ENCODE measurements at regions not wholly inside any gene's neighbourhood (a gene's known extent, or its start where the extent isn't known, plus 50 kb on each side); places are given as distances from the start of the nearest gene placed in this dataset.
"Not testable (repeated sequence)": the region's sequence is repeated elsewhere in the genome, so short reads cannot be mapped to it uniquely, and the experiment has no call there.

DNA sequence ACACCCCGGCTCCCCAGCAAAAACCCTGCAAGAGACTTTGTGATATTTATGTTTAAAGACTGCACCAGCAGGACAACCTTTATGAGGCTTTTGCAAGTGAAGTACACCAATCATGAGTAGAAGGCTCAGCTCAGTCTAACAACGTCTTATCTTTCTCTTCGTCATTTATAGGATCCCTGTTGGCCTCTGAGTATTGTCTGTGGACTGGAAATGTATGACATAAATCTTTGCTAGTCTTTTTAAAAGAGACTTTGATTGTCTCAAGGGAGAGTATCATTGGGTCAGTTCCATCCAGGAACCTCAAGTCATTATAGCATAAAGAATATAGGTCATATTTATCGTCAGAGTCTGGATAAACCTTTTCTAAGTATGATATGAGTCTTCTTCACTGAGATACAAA lies 505.0 kb upstream of the SOX9 start:
- no peaks in the 10 kb centered on the region for H3K9me2 ChIP-seq (ENCODE audit: low read depth, low read length)
- no peaks in the 10 kb centered on the region for H3K4me1 ChIP-seq (ENCODE audit: insufficient read depth, low read length, severe bottlenecking)
- no peak overlapping the region for H3K27ac ChIP-seq (ENCODE audit: low read depth, low read length, poor library complexity, severe bottlenecking)
- no peaks in the 10 kb centered on the region for H3K9me3 ChIP-seq (ENCODE audit: low read length)
- no peak overlapping the region for H3K4me3 ChIP-seq (ENCODE audit: low read depth, low read length, poor library complexity, severe bottlenecking)
- no peaks in the 10 kb centered on the region for H3K27me3 ChIP-seq (ENCODE audit: insufficient read depth, low read length)
- H3K79me2 ChIP-seq (ENCODE audit: insufficient read depth, low read length): no peaks in the 10 kb centered on the region
- no peak overlapping the region for H3K4me2 ChIP-seq (ENCODE audit: low read length)
- no peaks in the 10 kb centered on the region for H3K36me3 ChIP-seq (ENCODE audit: insufficient read depth, low read length)
- no peak overlapping the region for H2AFZ ChIP-seq (ENCODE audit: low read length)
- TF ChIP-seq EZH2 (IDR thresholded peaks at IDR 0.05; ENCODE audit: borderline replicate concordance, low read length): no peak
- TF ChIP-seq, protein P1, sequence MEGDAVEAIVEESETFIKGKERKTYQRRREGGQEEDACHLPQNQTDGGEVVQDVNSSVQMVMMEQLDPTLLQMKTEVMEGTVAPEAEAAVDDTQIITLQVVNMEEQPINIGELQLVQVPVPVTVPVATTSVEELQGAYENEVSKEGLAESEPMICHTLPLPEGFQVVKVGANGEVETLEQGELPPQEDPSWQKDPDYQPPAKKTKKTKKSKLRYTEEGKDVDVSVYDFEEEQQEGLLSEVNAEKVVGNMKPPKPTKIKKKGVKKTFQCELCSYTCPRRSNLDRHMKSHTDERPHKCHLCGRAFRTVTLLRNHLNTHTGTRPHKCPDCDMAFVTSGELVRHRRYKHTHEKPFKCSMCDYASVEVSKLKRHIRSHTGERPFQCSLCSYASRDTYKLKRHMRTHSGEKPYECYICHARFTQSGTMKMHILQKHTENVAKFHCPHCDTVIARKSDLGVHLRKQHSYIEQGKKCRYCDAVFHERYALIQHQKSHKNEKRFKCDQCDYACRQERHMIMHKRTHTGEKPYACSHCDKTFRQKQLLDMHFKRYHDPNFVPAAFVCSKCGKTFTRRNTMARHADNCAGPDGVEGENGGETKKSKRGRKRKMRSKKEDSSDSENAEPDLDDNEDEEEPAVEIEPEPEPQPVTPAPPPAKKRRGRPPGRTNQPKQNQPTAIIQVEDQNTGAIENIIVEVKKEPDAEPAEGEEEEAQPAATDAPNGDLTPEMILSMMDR (IDR thresholded peaks at IDR 0.05; ENCODE audit: low read length): no peak
- no peaks in the 10 kb centered on the region for H4K20me1 ChIP-seq (ENCODE audit: insufficient read depth, low read length)
- no peaks in the 10 kb centered on the region for H3F3A ChIP-seq (ENCODE audit: insufficient read depth, low read length)
- H3K9ac ChIP-seq (ENCODE audit: low read length): no peak overlapping the region

DNA sequence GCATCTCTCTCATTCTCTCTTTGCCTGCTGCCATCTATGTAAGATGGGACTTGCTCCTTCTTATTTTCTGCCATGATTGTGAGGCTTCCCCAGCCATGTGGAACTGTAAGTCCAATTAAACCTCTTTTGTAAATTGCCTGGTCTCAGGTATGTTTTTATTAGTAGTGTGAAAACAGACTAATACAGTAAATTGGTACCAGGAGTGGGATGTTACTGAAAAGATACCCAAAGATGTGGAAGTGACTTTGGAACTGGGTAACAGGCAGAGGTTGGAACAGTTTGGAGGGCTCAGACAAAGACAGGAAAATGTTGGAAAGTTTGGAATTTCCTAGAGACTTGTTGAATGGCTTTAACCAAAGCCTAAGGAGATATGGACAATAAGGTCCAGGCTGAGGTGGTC lies 503.1 kb upstream of the SOX9 start:
- not testable (repeated sequence) for H3K36me3 ChIP-seq (ENCODE audit: insufficient read depth, low read length); H3K4me3 ChIP-seq (ENCODE audit: low read depth, low read length, poor library complexity, severe bottlenecking); H3K4me2 ChIP-seq (ENCODE audit: low read length); H3K79me2 ChIP-seq (ENCODE audit: insufficient read depth, low read length); H3K9ac ChIP-seq (ENCODE audit: low read length); H3K9me2 ChIP-seq (ENCODE audit: low read depth, low read length); H3K4me1 ChIP-seq (ENCODE audit: insufficient read depth, low read length, severe bottlenecking); H3K27me3 ChIP-seq (ENCODE audit: insufficient read depth, low read length); H2AFZ ChIP-seq (ENCODE audit: low read length); H3K27ac ChIP-seq (ENCODE audit: low read depth, low read length, poor library complexity, severe bottlenecking); H3F3A ChIP-seq (ENCODE audit: insufficient read depth, low read length); H3K9me3 ChIP-seq (ENCODE audit: low read length); H4K20me1 ChIP-seq (ENCODE audit: insufficient read depth, low read length)

DNA sequence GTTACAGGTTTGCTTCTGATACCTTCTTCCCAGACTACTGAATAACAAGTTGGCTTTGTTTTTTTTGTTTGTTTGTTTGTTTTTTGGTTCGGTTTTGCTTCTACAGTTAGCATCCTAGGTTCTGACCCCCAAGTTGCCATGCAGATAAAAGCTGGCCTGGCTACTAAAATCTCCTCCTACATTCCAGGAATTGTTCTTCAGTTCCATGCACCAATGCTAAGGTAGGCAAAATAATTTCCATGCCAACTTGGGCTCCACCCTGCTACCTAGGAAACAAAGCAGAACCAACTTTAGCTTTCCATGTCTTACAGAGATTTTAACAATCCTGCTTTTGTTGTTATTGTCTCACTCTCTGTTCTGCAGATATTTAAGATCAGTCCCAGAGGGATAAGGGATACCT lies 495.5 kb upstream of the SOX9 start:
- TF ChIP-seq, protein P1 (IDR thresholded peaks at IDR 0.05; ENCODE audit: low read length): no peak
- TF ChIP-seq EZH2 (IDR thresholded peaks at IDR 0.05; ENCODE audit: borderline replicate concordance, low read length): no peak
- H3K27ac ChIP-seq (ENCODE audit: low read depth, low read length, poor library complexity, severe bottlenecking): no peak overlapping the region
- no peak overlapping the region for H3K4me2 ChIP-seq (ENCODE audit: low read length)
- no peak overlapping the region for H3K4me3 ChIP-seq (ENCODE audit: low read depth, low read length, poor library complexity, severe bottlenecking)
- H4K20me1 ChIP-seq (ENCODE audit: insufficient read depth, low read length): no peaks in the 10 kb centered on the region
- H3F3A ChIP-seq (ENCODE audit: insufficient read depth, low read length): no peaks in the 10 kb centered on the region
- no peaks in the 10 kb centered on the region for H3K4me1 ChIP-seq (ENCODE audit: insufficient read depth, low read length, severe bottlenecking)
- H3K79me2 ChIP-seq (ENCODE audit: insufficient read depth, low read length): no peaks in the 10 kb centered on the region
- H3K9me3 ChIP-seq (ENCODE audit: low read length): no peaks in the 10 kb centered on the region
- no peaks in the 10 kb centered on the region; the same call in 1 of the 2 replicates for H3K27me3 ChIP-seq (ENCODE audit: insufficient read depth, low read length)
- no peaks in the 10 kb centered on the region for H3K36me3 ChIP-seq (ENCODE audit: insufficient read depth, low read length)
- H3K9ac ChIP-seq (ENCODE audit: low read length): no peak overlapping the region
- no peak overlapping the region for H2AFZ ChIP-seq (ENCODE audit: low read length)
- H3K9me2 ChIP-seq (ENCODE audit: low read depth, low read length): no peaks in the 10 kb centered on the region

DNA sequence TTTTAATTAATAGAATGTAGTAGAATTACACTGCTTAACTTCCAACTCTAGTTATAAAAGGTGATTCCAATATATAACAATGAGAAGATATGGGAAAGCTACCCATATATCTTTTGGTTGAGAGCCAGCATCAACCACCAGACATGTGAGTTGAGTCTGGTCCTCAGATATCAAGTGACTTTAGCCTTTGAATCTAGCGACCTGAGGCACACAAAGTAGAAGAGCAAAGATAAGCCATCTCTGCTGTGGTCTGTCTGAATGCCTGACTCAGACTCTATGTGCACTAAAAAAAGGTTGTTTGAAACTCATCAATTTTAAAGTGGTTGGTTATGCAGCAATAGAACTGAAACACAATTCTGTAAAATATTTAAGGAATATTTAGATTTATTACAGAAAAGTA lies 492.5 kb upstream of the SOX9 start:
- Histone ChIP-seq H2AFZ (ENCODE audit: low read length) (no peak overlapping the region), H3K4me2 (ENCODE audit: low read length) (no peak overlapping the region), H3F3A (ENCODE audit: insufficient read depth, low read length) (no peaks in the 10 kb centered on the region), H3K4me3 (ENCODE audit: low read depth, low read length, poor library complexity, severe bottlenecking) (no peak overlapping the region), H3K36me3 (ENCODE audit: insufficient read depth, low read length) (no peaks in the 10 kb centered on the region), H3K9me3 (ENCODE audit: low read length) (no peaks in the 10 kb centered on the region), H3K4me1 (ENCODE audit: insufficient read depth, low read length, severe bottlenecking) (no peaks in the 10 kb centered on the region), H3K9me2 (ENCODE audit: low read depth, low read length) (no peaks in the 10 kb centered on the region), H3K79me2 (ENCODE audit: insufficient read depth, low read length) (no peaks in the 10 kb centered on the region), H3K9ac (ENCODE audit: low read length) (no peak overlapping the region), H4K20me1 (ENCODE audit: insufficient read depth, low read length) (no peaks in the 10 kb centered on the region), H3K27ac (ENCODE audit: low read depth, low read length, poor library complexity, severe bottlenecking) (no peak overlapping the region), H3K27me3 (ENCODE audit: insufficient read depth, low read length) (no peaks in the 10 kb centered on the region; the same call in 1 of the 2 replicates)
- no peak for TF ChIP-seq EZH2 (IDR thresholded peaks at IDR 0.05; ENCODE audit: borderline replicate concordance, low read length)
- TF ChIP-seq, protein P1 (IDR thresholded peaks at IDR 0.05; ENCODE audit: low read length): no peak

Measured in OCI-LY1 (cell line).